ENCODE measurements at regions not wholly inside any gene's neighbourhood (a gene's known extent, or its start where the extent isn't known, plus 50 kb on each side); places are given as distances from the start of the nearest gene placed in this dataset.

GRCh38 chr4:54863571-54864255 lies 206.0 kb downstream of the KIT start:
- no peak overlapping the region for H3K4me3 ChIP-seq
- in situ Hi-C loops (cut with MboI; ENCODE audit: low pct_unique_long_range_greater_than_20kb in 2 of 9, low sequenced_read_pairs in 9 of 9, unreplicated experiment in 9 of 9): no loop called here
- no peak for ATAC-seq (replicated peaks in 6 of 8)
- H3K27ac ChIP-seq: no peak overlapping the region
- no peaks in the 10 kb centered on the region for H3K4me1 ChIP-seq (replicated peaks in 1 of 2)
- WGBS, 10 experiments: 29 to 100% (median 79%) methylated on average over 1 to 3 of the region's 3 CpGs; no CpG with 5 or more reads in 2 of the 10 experiments

GRCh38 chr4:54861201-54861600 lies 203.4 kb downstream of the KIT start:
- no peak overlapping the region for H3K27ac ChIP-seq
- H3K4me1 ChIP-seq (replicated peaks in 1 of 2): no peaks in the 10 kb centered on the region
- ATAC-seq (replicated peaks in 6 of 8): no peak
- whole genome bisulfite sequencing, 10 experiments: 14 to 90% (median 70%) methylated on average over 1 to 2 of the region's 2 CpGs; no CpG with 5 or more reads in 1 of the 10 experiments
- in situ Hi-C loops (cut with MboI; ENCODE audit: low pct_unique_long_range_greater_than_20kb in 2 of 9, low sequenced_read_pairs in 9 of 9, unreplicated experiment in 9 of 9): no loop called here
- H3K4me3 ChIP-seq: no peak overlapping the region

- H3K4me1 ChIP-seq (replicated peaks in 1 of 2): no peaks in the 10 kb centered on the region
- H3K4me3 ChIP-seq: no peak overlapping the region
- 10 to 93% (median 78%) methylated on average over 1 to 9 of the region's 9 CpGs; no CpG with 5 or more reads in 2 of the 10 experiments for WGBS, 10 experiments
- in situ Hi-C loops (cut with MboI; ENCODE audit: low pct_unique_long_range_greater_than_20kb in 2 of 9, low sequenced_read_pairs in 9 of 9, unreplicated experiment in 9 of 9): no loop called here
- no peak overlapping the region for H3K27ac ChIP-seq
- no peak for ATAC-seq (replicated peaks in 6 of 8)
These were observed 197.6 kb downstream of the KIT start for GRCh38 chr4:54855191-54855854.

- ATAC-seq (replicated peaks in 6 of 8): no peak
- in situ Hi-C loops (cut with MboI; ENCODE audit: low pct_unique_long_range_greater_than_20kb in 2 of 9, low sequenced_read_pairs in 9 of 9, unreplicated experiment in 9 of 9): no loop called here
- H3K4me1 ChIP-seq (replicated peaks in 1 of 2): no peaks in the 10 kb centered on the region
- no peak overlapping the region for H3K4me3 ChIP-seq
- no peak overlapping the region for H3K27ac ChIP-seq
- WGBS, 10 experiments: 76 to 100% (median 82%) methylated on average over 1 to 2 of the region's 2 CpGs; no CpG with 5 or more reads in 6 of the 10 experiments
These were observed 194.8 kb downstream of the KIT start for GRCh38 chr4:54852602-54853001.

- Histone ChIP-seq H3K27ac (no peak overlapping the region), H3K4me3 (no peak overlapping the region), H3K4me1 (replicated peaks in 1 of 2) (no peaks in the 10 kb centered on the region)
- WGBS, 10 experiments: 0 to 100% (median 63%) methylated on average over 1 of the region's 1 CpG; no CpG with 5 or more reads in 3 of the 10 experiments
- in situ Hi-C loops (cut with MboI; ENCODE audit: low pct_unique_long_range_greater_than_20kb in 2 of 9, low sequenced_read_pairs in 9 of 9, unreplicated experiment in 9 of 9): no loop called here
- peak in 2 of 8 experiments; percentile 38 to 65 for ATAC-seq (replicated peaks in 6 of 8)
These were observed 194.3 kb downstream of the KIT start for GRCh38 chr4:54852054-54852453.

GRCh38 chr4:54844911-54845310 lies 187.2 kb downstream of the KIT start:
- WGBS, 10 experiments: 40 to 86% (median 71%) methylated on average over 1 to 2 of the region's 2 CpGs; no CpG with 5 or more reads in 6 of the 10 experiments
- ATAC-seq (replicated peaks in 6 of 8): no peak
- Histone ChIP-seq H3K4me1 (replicated peaks in 1 of 2) (no peaks in the 10 kb centered on the region), H3K4me3 (no peak overlapping the region), H3K27ac (no peak overlapping the region)
- in situ Hi-C loops (cut with MboI; ENCODE audit: low pct_unique_long_range_greater_than_20kb in 2 of 9, low sequenced_read_pairs in 9 of 9, unreplicated experiment in 9 of 9): no loop called here

- Histone ChIP-seq H3K4me1 (replicated peaks in 1 of 2) (no peaks in the 10 kb centered on the region), H3K27ac (no peak overlapping the region), H3K4me3 (no peak overlapping the region)
- whole genome bisulfite sequencing, 10 experiments: 39 to 87% (median 56%) methylated on average over 1 to 3 of the region's 3 CpGs; no CpG with 5 or more reads in 3 of the 10 experiments
- ATAC-seq (replicated peaks in 6 of 8): peak in 1 of 8 experiments; percentile 35
- in situ Hi-C loops (cut with MboI; ENCODE audit: low pct_unique_long_range_greater_than_20kb in 2 of 9, low sequenced_read_pairs in 9 of 9, unreplicated experiment in 9 of 9): no loop called here
These were observed 186.2 kb downstream of the KIT start for GRCh38 chr4:54843946-54844345.

GRCh38 chr4:54843106-54843505 lies 185.3 kb downstream of the KIT start:
- Histone ChIP-seq H3K27ac (no peak overlapping the region), H3K4me1 (replicated peaks in 1 of 2) (no peaks in the 10 kb centered on the region), H3K4me3 (no peak overlapping the region)
- ATAC-seq (replicated peaks in 6 of 8): no peak
- in situ Hi-C loops (cut with MboI; ENCODE audit: low pct_unique_long_range_greater_than_20kb in 2 of 9, low sequenced_read_pairs in 9 of 9, unreplicated experiment in 9 of 9): no loop called here
- WGBS, 10 experiments: 47 to 100% (median 85%) methylated on average over 1 to 5 of the region's 6 CpGs

- no peaks in the 10 kb centered on the region for H3K4me1 ChIP-seq (replicated peaks in 1 of 2)
- 37 to 97% (median 69%) methylated on average over 1 to 5 of the region's 5 CpGs; no CpG with 5 or more reads in 1 of the 10 experiments for WGBS, 10 experiments
- H3K4me3 ChIP-seq: no peak overlapping the region
- in situ Hi-C loops (cut with MboI; ENCODE audit: low pct_unique_long_range_greater_than_20kb in 2 of 9, low sequenced_read_pairs in 9 of 9, unreplicated experiment in 9 of 9): no loop called here
- no peak overlapping the region for H3K27ac ChIP-seq
- no peak for ATAC-seq (replicated peaks in 6 of 8)
These were observed 184.9 kb downstream of the KIT start for GRCh38 chr4:54842656-54843055.

GRCh38 chr4:54842226-54842625 lies 184.5 kb downstream of the KIT start:
- Histone ChIP-seq H3K27ac (no peak overlapping the region), H3K4me3 (no peak overlapping the region), H3K4me1 (replicated peaks in 1 of 2) (no peaks in the 10 kb centered on the region)
- in situ Hi-C loops (cut with MboI; ENCODE audit: low pct_unique_long_range_greater_than_20kb in 2 of 9, low sequenced_read_pairs in 9 of 9, unreplicated experiment in 9 of 9): no loop called here
- no peak for ATAC-seq (replicated peaks in 6 of 8)
- 29 to 100% (median 80%) methylated on average over 1 of the region's 1 CpG; no CpG with 5 or more reads in 7 of the 10 experiments for WGBS, 10 experiments

GRCh38 chr4:54840992-54841768 lies 183.4 kb downstream of the KIT start:
- 0 to 100% (median 80%) methylated on average over 1 to 2 of the region's 2 CpGs; no CpG with 5 or more reads in 3 of the 10 experiments for WGBS, 10 experiments
- peak in 3 of 8 experiments; percentile 63 to 75 (median 72) for ATAC-seq (replicated peaks in 6 of 8)
- in situ Hi-C loops (cut with MboI; ENCODE audit: low pct_unique_long_range_greater_than_20kb in 2 of 9, low sequenced_read_pairs in 9 of 9, unreplicated experiment in 9 of 9): no loop called here
- Histone ChIP-seq H3K4me3 (no peak overlapping the region), H3K4me1 (replicated peaks in 1 of 2) (no peaks in the 10 kb centered on the region), H3K27ac (no peak overlapping the region)

GRCh38 chr4:54840430-54840829 lies 182.7 kb downstream of the KIT start:
- in situ Hi-C loops (cut with MboI; ENCODE audit: low pct_unique_long_range_greater_than_20kb in 2 of 9, low sequenced_read_pairs in 9 of 9, unreplicated experiment in 9 of 9): no loop called here
- 0 to 90% (median 34%) methylated on average over 1 to 2 of the region's 2 CpGs; no CpG with 5 or more reads in 3 of the 10 experiments for WGBS, 10 experiments
- no peak overlapping the region for H3K4me3 ChIP-seq
- ATAC-seq (replicated peaks in 6 of 8): no peak
- no peak overlapping the region for H3K27ac ChIP-seq
- no peaks in the 10 kb centered on the region for H3K4me1 ChIP-seq (replicated peaks in 1 of 2)

- H3K4me1 ChIP-seq (replicated peaks in 1 of 2): no peaks in the 10 kb centered on the region
- in situ Hi-C loops (cut with MboI; ENCODE audit: low pct_unique_long_range_greater_than_20kb in 2 of 9, low sequenced_read_pairs in 9 of 9, unreplicated experiment in 9 of 9): no loop called here
- ATAC-seq (replicated peaks in 6 of 8): no peak
- H3K4me3 ChIP-seq: no peak overlapping the region
- WGBS, 10 experiments: 58 to 100% (median 95%) methylated on average over 2 of the region's 2 CpGs; no CpG with 5 or more reads in 1 of the 10 experiments
- no peak overlapping the region for H3K27ac ChIP-seq
These were observed 180.5 kb downstream of the KIT start for GRCh38 chr4:54838301-54838700.
